Ishikawa (cell line): ENCODE measurements at regions not wholly inside any gene's neighbourhood (a gene's known extent, or its start where the extent isn't known, plus 50 kb on each side); places are given as distances from the start of the nearest gene placed in this dataset.

Experiments
- CEBPB ChIP-seq: IDR thresholded peaks from 2 replicates; pipeline ENCODE4 v1.6.1; 2012
- EP300 ChIP-seq: IDR thresholded peaks from 2 replicates; pipeline ENCODE4 v1.6.1; 2012; ENCODE audit warnings: borderline replicate concordance
- RAD21 ChIP-seq: IDR thresholded peaks from 2 replicates; pipeline ENCODE4 v1.6.1; 2012; ENCODE audit warnings: low read depth
- TAF1 ChIP-seq: IDR thresholded peaks from 2 replicates; pipeline ENCODE4 v1.6.1; 2012; ENCODE audit warnings: low read depth, mild to moderate bottlenecking
- TEAD4 ChIP-seq: IDR thresholded peaks from 2 replicates; pipeline ENCODE4 v1.6.1; 2012
- YY1 ChIP-seq: IDR thresholded peaks from 2 replicates; pipeline ENCODE4 v1.6.1; 2012; ENCODE audit warnings: low read depth
- ZBTB7A ChIP-seq: IDR thresholded peaks from 2 replicates; pipeline ENCODE4 v1.6.1; 2012; ENCODE audit warnings: low read depth
- TF ChIP-seq, protein P1 (sequence below): IDR thresholded peaks from 2 replicates; pipeline ENCODE4 v1.6.1; 2012
- TF ChIP-seq, protein P2 (sequence below): IDR thresholded peaks from 2 replicates; pipeline ENCODE4 v1.6.1; 2012; ENCODE audit warnings: low read depth, mild to moderate bottlenecking

DNA sequence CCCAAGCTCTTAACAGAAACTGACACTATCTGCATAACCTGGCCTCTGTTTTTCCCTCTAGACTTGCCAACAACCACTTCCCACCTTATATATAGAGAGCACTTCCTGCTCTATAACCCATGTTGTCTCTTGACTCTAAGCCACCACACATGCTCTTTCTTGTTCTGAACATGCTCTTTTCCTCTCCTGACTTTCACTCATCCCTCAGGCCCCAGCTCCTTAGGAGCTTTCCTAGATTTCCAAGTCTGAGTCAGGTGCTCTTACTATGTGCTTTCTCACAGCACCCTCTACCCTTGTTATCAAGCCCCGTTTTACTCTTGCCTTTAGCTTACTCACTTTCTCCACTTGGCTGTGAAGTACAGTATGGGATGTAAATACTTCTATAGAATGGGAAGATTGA lies 143.9 kb upstream of the EYA4 start:
- TF ChIP-seq, protein P1, sequence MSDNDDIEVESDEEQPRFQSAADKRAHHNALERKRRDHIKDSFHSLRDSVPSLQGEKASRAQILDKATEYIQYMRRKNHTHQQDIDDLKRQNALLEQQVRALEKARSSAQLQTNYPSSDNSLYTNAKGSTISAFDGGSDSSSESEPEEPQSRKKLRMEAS = no peak
- TF ChIP-seq TEAD4 (no peak), YY1 (no peak), EP300 (no peak), ZBTB7A (no peak), TAF1 (no peak), CEBPB (no peak), RAD21 (no peak)
- TF ChIP-seq, protein P2, sequence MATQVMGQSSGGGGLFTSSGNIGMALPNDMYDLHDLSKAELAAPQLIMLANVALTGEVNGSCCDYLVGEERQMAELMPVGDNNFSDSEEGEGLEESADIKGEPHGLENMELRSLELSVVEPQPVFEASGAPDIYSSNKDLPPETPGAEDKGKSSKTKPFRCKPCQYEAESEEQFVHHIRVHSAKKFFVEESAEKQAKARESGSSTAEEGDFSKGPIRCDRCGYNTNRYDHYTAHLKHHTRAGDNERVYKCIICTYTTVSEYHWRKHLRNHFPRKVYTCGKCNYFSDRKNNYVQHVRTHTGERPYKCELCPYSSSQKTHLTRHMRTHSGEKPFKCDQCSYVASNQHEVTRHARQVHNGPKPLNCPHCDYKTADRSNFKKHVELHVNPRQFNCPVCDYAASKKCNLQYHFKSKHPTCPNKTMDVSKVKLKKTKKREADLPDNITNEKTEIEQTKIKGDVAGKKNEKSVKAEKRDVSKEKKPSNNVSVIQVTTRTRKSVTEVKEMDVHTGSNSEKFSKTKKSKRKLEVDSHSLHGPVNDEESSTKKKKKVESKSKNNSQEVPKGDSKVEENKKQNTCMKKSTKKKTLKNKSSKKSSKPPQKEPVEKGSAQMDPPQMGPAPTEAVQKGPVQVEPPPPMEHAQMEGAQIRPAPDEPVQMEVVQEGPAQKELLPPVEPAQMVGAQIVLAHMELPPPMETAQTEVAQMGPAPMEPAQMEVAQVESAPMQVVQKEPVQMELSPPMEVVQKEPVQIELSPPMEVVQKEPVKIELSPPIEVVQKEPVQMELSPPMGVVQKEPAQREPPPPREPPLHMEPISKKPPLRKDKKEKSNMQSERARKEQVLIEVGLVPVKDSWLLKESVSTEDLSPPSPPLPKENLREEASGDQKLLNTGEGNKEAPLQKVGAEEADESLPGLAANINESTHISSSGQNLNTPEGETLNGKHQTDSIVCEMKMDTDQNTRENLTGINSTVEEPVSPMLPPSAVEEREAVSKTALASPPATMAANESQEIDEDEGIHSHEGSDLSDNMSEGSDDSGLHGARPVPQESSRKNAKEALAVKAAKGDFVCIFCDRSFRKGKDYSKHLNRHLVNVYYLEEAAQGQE = no peak
